GM04503 (cell line): ENCODE measurements at regions not wholly inside any gene's neighbourhood (a gene's known extent, or its start where the extent isn't known, plus 50 kb on each side); places are given as distances from the start of the nearest gene placed in this dataset.
"Not testable (repeated sequence)": the region's sequence is repeated elsewhere in the genome, so short reads cannot be mapped to it uniquely, and the experiment has no call there.

Experiments used
- DNase-seq: peaks from one replicate; pipeline ENCODE4 v3.0.0-alpha.2; 2012; ENCODE audit warnings: low read depth

DNA sequence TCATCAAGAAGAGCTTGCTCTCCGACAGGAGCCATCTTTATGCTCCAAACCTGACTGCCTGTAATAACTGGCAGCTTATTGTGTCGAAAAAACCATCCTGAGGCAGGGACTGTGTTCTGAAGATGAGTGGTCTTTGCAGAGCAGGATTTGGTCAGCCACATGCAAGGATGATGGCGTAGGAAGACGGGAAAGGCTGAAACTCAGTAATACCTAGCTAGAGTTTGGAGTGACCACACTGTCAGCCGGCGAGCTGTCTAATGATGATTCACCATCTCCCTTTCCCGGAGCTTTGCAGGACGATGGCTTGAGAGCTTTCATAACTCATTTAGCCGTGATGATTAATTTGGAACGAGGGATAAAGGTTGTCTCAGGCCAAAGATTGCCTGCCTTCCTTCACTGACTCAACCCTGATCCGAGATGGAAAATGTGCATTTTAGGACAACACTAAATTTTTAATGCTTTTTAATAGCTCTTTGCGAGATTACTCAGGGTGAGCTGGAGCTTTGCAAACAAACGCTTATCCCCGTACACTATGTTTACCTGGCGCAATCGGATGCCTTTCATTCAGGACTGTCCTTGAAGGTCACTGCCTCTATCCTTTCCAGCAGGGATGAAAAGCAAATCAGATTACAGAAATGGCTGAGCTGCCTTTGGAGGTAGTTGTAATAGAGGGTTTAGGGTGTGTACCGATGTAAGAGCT, 288.5 kb downstream of the ASMT start:
- no peak for DNase-seq

DNA sequence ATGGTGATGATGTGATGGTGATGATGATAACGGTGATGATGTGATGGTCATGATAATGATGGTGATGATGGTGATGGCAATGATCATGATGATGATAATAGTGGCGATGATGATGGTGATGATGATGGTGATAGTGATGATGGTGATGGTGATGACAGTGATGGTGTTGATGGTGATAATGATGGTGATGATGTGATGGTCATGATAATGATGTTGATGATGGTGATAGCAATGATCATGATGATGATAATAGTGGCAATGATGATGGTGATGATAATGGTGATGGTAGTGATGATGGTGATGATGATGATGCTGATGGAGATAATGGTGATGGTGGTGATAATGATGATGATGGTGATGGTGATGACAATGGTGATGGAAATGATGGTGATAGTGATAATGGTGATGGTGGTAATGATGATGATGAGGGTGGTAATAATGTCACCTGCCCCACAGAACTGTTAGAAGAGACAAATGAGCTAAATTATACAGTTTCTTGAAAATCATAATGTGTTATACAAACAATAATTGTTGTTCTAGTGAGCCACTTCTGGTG, 289.9 kb downstream of the ASMT start:
- no peak for DNase-seq

DNA sequence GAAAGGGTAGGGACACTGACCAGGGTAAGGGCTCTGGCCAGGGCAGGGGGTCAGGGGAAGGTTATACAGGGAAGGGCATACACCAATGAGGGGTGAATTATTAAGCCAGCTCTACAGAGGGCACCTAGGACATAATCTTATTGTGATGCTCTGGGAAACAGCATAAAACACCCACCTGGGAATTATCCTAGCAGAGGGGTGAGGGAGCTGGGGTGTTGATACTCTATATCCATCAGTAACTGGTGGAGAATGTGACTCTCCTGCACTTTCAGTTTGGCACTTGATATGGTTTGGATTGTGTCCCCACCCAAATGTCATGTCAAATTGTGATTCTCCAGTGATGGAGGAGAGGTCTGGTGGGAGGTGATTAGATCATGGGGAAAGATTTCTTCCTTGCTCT, 291.2 kb downstream of the ASMT start:
- no peak for DNase-seq

DNA sequence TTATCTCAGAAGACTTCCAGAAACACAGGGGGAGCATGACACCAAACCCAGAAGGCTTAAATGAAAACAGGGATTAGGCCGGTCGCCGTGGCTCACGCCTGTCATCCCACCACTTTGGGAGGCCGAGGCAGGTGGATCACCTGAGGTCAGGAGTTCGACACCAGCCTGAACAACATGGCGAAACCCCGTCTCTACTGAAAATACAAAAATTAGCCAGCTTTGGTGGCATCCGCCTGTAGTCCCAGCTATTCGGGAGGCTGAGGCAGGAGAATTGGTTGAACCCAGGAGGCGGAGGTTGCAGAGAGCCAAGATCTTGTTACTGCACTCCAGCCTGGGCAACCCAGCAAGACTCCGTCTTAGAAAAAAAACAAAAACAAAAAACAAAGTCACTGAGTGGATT, 294.1 kb downstream of the ASMT start:
- not testable (repeated sequence) for DNase-seq

GRCh38 chrX:1909419-1910206, 294.8 kb downstream of the ASMT start:
- no peak for DNase-seq

- no peak for DNase-seq
Measured at GRCh38 chrX:1910207-1910470, 295.3 kb downstream of the ASMT start.

DNA sequence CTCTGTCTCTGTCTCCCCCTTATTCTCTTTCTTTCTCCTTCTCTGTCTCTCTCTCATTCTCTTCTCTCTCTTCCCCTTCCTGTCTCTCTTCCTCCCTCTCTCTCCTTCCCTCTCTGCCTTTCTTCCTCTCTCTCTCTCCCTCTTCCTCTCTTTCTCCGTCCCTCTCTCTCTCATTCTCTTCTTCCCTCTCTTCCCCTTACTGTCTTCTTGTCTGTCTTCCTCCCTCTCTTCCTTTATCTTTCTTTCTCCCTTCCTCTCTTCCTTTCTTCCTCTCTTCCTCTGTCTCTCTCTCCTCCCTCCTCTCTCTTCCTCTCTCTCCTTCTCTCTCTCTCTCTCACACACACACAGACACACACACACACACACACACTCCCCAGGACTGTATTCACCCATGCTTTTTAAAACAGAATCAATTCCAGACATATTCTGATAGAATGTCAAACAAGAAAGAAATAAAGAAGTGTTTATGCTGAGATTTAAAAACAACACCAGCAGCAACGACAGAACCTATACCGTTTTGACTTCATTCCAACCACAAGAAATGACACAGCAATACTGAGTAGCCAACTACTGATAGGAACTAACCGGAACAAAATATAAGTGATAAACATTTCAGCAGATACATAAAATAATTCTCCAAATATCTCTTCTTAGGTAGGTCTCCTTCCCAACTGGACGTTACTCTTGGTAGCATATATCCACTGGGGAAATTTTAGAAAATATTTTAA, 296.7 kb downstream of the ASMT start:
- no peak for DNase-seq

DNA sequence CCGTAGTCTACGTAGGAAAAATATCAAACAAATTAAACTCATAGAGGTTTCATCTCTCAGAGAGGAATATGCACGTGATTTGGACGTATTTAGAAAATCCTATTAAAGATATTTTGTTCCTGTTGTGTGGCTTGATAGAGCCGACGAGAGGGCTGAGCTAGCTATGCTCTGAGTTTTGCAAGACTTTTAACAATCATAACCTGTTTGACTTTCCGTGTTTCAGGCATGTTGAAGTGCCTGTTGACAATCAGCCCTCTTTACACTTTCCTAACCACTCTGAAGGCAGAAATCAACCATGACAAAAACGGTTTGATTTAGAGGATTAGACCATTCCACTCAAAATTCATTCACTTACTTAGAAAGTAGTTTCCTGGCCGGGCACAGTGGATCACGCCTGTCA, 297.3 kb downstream of the ASMT start:
- no peak for DNase-seq

- DNase-seq, result no peak
Measured at GRCh38 chrX:1914606-1915365, 299.9 kb downstream of the ASMT start.

DNA sequence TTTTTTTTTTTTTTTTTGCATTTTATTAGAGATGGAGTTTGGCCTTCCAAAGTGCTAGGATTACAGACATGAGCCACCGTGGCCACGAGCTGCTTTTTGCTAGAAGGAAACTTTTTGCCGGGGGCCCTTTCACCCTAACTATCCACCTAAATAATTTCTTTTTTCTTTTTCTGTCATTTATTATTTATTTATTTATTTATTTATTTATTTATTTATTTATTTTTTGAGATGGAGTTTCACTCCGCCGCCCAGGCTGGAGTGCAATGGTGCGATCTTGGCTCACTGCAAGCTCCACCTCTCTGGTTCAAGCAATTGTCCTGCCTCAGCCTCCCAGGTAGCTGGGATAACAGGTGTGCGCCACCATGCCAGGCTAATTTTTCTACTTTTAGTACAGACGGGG, 303.9 kb downstream of the ASMT start:
- DNase-seq, result no peak

- no peak for DNase-seq
Measured at GRCh38 chrX:1925053-1925481, 310.2 kb downstream of the ASMT start.

DNA sequence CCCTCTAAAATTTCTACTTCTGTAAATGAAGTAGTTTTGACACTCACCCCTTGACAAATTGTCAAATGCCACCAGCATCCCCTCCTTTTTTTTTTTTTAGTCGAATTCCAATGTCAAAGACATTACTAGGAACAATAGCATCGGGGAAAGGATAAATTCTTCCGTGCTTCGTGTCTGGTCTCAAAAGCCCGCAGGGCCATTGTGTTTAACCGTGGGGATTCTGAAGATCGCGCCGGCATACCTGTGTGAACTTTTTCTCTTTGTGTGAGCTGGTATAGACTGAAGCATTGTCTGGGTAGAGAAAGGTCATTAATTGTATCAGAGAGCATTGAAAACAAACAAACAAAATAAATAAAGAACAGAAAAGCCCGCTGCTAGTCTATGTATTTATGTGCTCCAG, 313.9 kb downstream of the ASMT start:
- no peak for DNase-seq

GRCh38 chrX:1932231-1932630, 317.4 kb downstream of the ASMT start:
- DNase-seq, result peak; percentile 3

DNA sequence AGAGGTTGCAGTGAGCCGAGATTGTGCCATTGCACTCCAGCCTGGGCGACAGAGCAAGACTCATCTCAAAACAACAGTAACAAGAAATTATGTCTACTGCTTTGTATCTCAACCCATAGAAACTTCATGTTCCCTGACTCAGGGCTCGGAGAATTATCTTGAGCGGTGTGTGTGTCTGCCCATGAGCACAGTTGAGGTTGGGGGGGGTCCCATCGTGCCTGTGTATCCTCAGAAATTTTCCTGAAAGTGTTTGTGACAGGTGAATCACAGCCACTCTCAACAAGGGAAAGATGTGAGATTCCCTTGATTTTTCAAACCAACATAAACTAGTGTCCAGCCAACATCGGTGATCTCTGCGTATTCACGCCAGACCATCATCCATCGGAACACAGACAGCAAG, 319.1 kb downstream of the ASMT start:
- no peak for DNase-seq

- no peak for DNase-seq
Measured at GRCh38 chrX:1935805-1936204, 320.9 kb downstream of the ASMT start.

- no peak for DNase-seq
Measured at GRCh38 chrX:1938190-1938589, 323.3 kb downstream of the ASMT start.

GRCh38 chrX:1941321-1941720, 326.5 kb downstream of the ASMT start:
- no peak for DNase-seq

- DNase-seq, result no peak
Measured at GRCh38 chrX:1945879-1946278, 331.0 kb downstream of the ASMT start.

GRCh38 chrX:1946974-1947373, 332.1 kb downstream of the ASMT start:
- DNase-seq, result no peak
